Stimulated activated naive CD8-positive, alpha-beta T cell treated with anti-CD3 and anti-CD28 coated beads, Interleukin-15, Interleukin-2, amounts not matched to agents 100 U/mL and 50 U/mL, for 24 hours (primary cell): ENCODE measurements at regions not wholly inside any gene's neighbourhood (a gene's known extent, or its start where the extent isn't known, plus 50 kb on each side); places are given as distances from the start of the nearest gene placed in this dataset.
"Not testable (repeated sequence)": the region's sequence is repeated elsewhere in the genome, so short reads cannot be mapped to it uniquely, and the experiment has no call there.

Experiments
- ATAC-seq: fragments of 150-1000 bp; cut with Tn5 transposase; one replicate; pipeline ENCODE4 v1.10.0; 2021
- DNase-seq: peaks from one replicate; pipeline ENCODE4 v3.0.0; 2021

GRCh38 chr10:44004913-44005787 is 356.5 kb upstream of the ZNF32 start:
- no peak for DNase-seq
- no peak for ATAC-seq

GRCh38 chr10:43998021-43998809 is 349.5 kb upstream of the ZNF32 start:
- DNase-seq (no peak), ATAC-seq (no peak)

GRCh38 chr10:43997330-43997729 is 348.6 kb upstream of the ZNF32 start:
- no peak for DNase-seq
- no peak for ATAC-seq

- no peak for DNase-seq
These were observed 345.9 kb upstream of the ZNF32 start for GRCh38 chr10:43994539-43994938.

GRCh38 chr10:43992816-43993215 is 344.1 kb upstream of the ZNF32 start:
- not testable (repeated sequence) for ATAC-seq

More at GRCh38 chr10:43994539-43994938, 345.9 kb upstream of the ZNF32 start:
- no peak for ATAC-seq

GRCh38 chr10:43986374-43986773 is 337.7 kb upstream of the ZNF32 start:
- DNase-seq, result no peak
- no peak for ATAC-seq

More at GRCh38 chr10:43992816-43993215, 344.1 kb upstream of the ZNF32 start:
- not testable (repeated sequence) for DNase-seq

GRCh38 chr10:43985941-43986340 is 337.3 kb upstream of the ZNF32 start:
- DNase-seq (no peak), ATAC-seq (no peak)

- ATAC-seq (no peak), DNase-seq (no peak)
These were observed 335.2 kb upstream of the ZNF32 start for GRCh38 chr10:43983856-43984271.

- DNase-seq (no peak), ATAC-seq (no peak)
These were observed 334.7 kb upstream of the ZNF32 start for GRCh38 chr10:43983405-43983804.

- no peak for DNase-seq
These were observed 333.6 kb upstream of the ZNF32 start for GRCh38 chr10:43982250-43982649.

GRCh38 chr10:43981696-43982095 is 333.0 kb upstream of the ZNF32 start:
- DNase-seq, result no peak
- ATAC-seq, result no peak

More at GRCh38 chr10:43982250-43982649, 333.6 kb upstream of the ZNF32 start:
- no peak for ATAC-seq

GRCh38 chr10:43981232-43981631 is 332.6 kb upstream of the ZNF32 start:
- DNase-seq (no peak), ATAC-seq (no peak)

GRCh38 chr10:43980715-43981114 is 332.0 kb upstream of the ZNF32 start:
- no peak for ATAC-seq
- no peak for DNase-seq

- ATAC-seq (no peak), DNase-seq (no peak)
These were observed 331.6 kb upstream of the ZNF32 start for GRCh38 chr10:43980313-43980712.

GRCh38 chr10:43979551-43979950 is 330.9 kb upstream of the ZNF32 start:
- no peak for DNase-seq
- no peak for ATAC-seq

- no peak for DNase-seq
- no peak for ATAC-seq
These were observed 330.3 kb upstream of the ZNF32 start for GRCh38 chr10:43978936-43979335.

- no peak for DNase-seq
These were observed 329.4 kb upstream of the ZNF32 start for GRCh38 chr10:43978091-43978490.

GRCh38 chr10:43976292-43976691 is 327.6 kb upstream of the ZNF32 start:
- DNase-seq, result no peak
- ATAC-seq, result no peak

More at GRCh38 chr10:43978091-43978490, 329.4 kb upstream of the ZNF32 start:
- no peak for ATAC-seq

- ATAC-seq (no peak), DNase-seq (no peak)
These were observed 325.1 kb upstream of the ZNF32 start for GRCh38 chr10:43973801-43974200.

GRCh38 chr10:43972976-43973647 is 324.4 kb upstream of the ZNF32 start:
- DNase-seq (no peak), ATAC-seq (no peak)

- ATAC-seq (no peak), DNase-seq (no peak)
These were observed 323.3 kb upstream of the ZNF32 start for GRCh38 chr10:43971981-43972380.

GRCh38 chr10:43971306-43971705 is 322.6 kb upstream of the ZNF32 start:
- no peak for ATAC-seq
- DNase-seq, result no peak

GRCh38 chr10:43970717-43971116 is 322.0 kb upstream of the ZNF32 start:
- ATAC-seq (no peak), DNase-seq (no peak)
